Keratinocyte (primary cell): ENCODE measurements at regions not wholly inside any gene's neighbourhood (a gene's known extent, or its start where the extent isn't known, plus 50 kb on each side); places are given as distances from the start of the nearest gene placed in this dataset.

Experiments
- DNase-seq: peaks from one replicate; pipeline ENCODE4 v3.0.0-alpha.2; 2011; ENCODE audit warnings: low read depth, missing footprints, low spot score
- FAIRE-seq: peaks from 2 replicates; lab custom pipeline; 2011; peaks lifted over from hg19 to GRCh38; lab: Jason Lieb, UNC
- H2AFZ ChIP-seq: 2 replicates; pipeline ENCODE4 v1.6.0; 2012; ENCODE audit warnings: low read length, control low read depth, inconsistent platforms; ENCODE audit not compliant: control insufficient read depth
- H3K27ac ChIP-seq: 2 replicates; pipeline ENCODE4 v1.5.1; 2011; ENCODE audit warnings: low read length; ENCODE audit not compliant: control insufficient read depth, insufficient read depth
- H3K27me3 ChIP-seq: 3 replicates; pipeline ENCODE4 v1.6.0; 2011; ENCODE audit warnings: low read length; ENCODE audit not compliant: control insufficient read depth, insufficient read depth; ENCODE audit errors: extremely low read depth
- H3K36me3 ChIP-seq, 2 experiments: 2 replicates in 1 of 2; 3 replicates in 1 of 2; pipeline ENCODE4 v1.5.1; 2011; ENCODE audit warnings: low read length in 2 of 2, mild to moderate bottlenecking in 1 of 2; ENCODE audit not compliant: control insufficient read depth in 2 of 2, insufficient read depth in 2 of 2; ENCODE audit errors: extremely low read depth in 1 of 2
- H3K4me1 ChIP-seq: 3 replicates; pipeline ENCODE4 v1.5.1; 2011; ENCODE audit warnings: low read length; ENCODE audit not compliant: control insufficient read depth, insufficient read depth; ENCODE audit errors: extremely low read depth
- H3K4me2 ChIP-seq: 3 replicates; pipeline ENCODE4 v1.6.0; 2011; ENCODE audit warnings: low read depth, low read length; ENCODE audit not compliant: control insufficient read depth, insufficient read depth; ENCODE audit errors: extremely low read depth
- H3K4me3 ChIP-seq, 3 experiments: fragments of 200-600 bp in 1 of 3; sonication (generic) in 1 of 3; 2 replicates in 2 of 3; 3 replicates in 1 of 3; pipeline ENCODE4 v1.5.1; 2011 to 2016; ENCODE audit warnings: low read length in 3 of 3, mild to moderate bottlenecking in 3 of 3, control low read depth in 2 of 3, inconsistent platforms in 1 of 3, low read depth in 1 of 3, mixed read lengths in 1 of 3, mixed run types in 1 of 3, moderate library complexity in 1 of 3; ENCODE audit not compliant: control insufficient read depth in 2 of 3, insufficient read depth in 2 of 3; ENCODE audit errors: extremely low read depth in 1 of 3
- H3K79me2 ChIP-seq: 2 replicates; pipeline ENCODE4 v1.6.0; 2012; ENCODE audit warnings: low read length; ENCODE audit not compliant: control insufficient read depth, insufficient read depth
- H3K9ac ChIP-seq: 3 replicates; pipeline ENCODE4 v1.6.0; 2011; ENCODE audit warnings: low read length; ENCODE audit not compliant: control insufficient read depth, insufficient read depth; ENCODE audit errors: extremely low read depth
- H3K9me1 ChIP-seq: 3 replicates; pipeline ENCODE4 v1.6.0; 2011; ENCODE audit warnings: low read length; ENCODE audit not compliant: control insufficient read depth, insufficient read depth; ENCODE audit errors: extremely low read depth
- H3K9me3 ChIP-seq: 2 replicates; pipeline ENCODE4 v1.5.1; 2012; ENCODE audit warnings: low read depth, low read length; ENCODE audit not compliant: control insufficient read depth
- H4K20me1 ChIP-seq: 3 replicates; pipeline ENCODE4 v1.6.0; 2011; ENCODE audit warnings: low read length; ENCODE audit not compliant: control insufficient read depth, insufficient read depth; ENCODE audit errors: extremely low read depth
- CTCF ChIP-seq, 3 experiments: IDR thresholded peaks in 1 of 3; conservative IDR thresholded peaks in 1 of 3; optimal IDR thresholded peaks in 1 of 3; 2 replicates in 2 of 3; 3 replicates in 1 of 3; pipeline versions ENCODE3 to v1.5.1; 2011; ENCODE audit warnings: low read length in 3 of 3, mild to moderate bottlenecking in 3 of 3, moderate library complexity in 2 of 3, control low read depth in 1 of 3, inconsistent platforms in 1 of 3; ENCODE audit not compliant: insufficient read depth in 2 of 3; ENCODE audit errors: extremely low read depth in 1 of 3
- EZH2 ChIP-seq: IDR thresholded peaks from one replicate; pipeline ENCODE4 v1.6.1; 2012; ENCODE audit warnings: inconsistent platforms, mild to moderate bottlenecking, low read length, moderate library complexity
- dilution Hi-C: fragments of 300-500 bp; cut with MboI; formaldehyde crosslinking; loops from one replicate; pipeline ENCODE4 v1.7.0; 2020; ENCODE audit warnings: low sequenced_read_pairs; ENCODE audit not compliant: extremely low pct_ligation_motif_present

- no peak overlapping the region for H3K9ac ChIP-seq
- H3K4me2 ChIP-seq = no peak overlapping the region
- H3K36me3 ChIP-seq = no peaks in the 10 kb centered on the region
- H3K27ac ChIP-seq = no peak overlapping the region
- H3K9me1 ChIP-seq = no peaks in the 10 kb centered on the region
- no peaks in the 10 kb centered on the region for H3K79me2 ChIP-seq
- dilution Hi-C loops = no loop called here
- H3K9me3 ChIP-seq = no peaks in the 10 kb centered on the region
- no peak overlapping the region for H3K4me3 ChIP-seq
- no peaks in the 10 kb centered on the region for H3K4me1 ChIP-seq
- H4K20me1 ChIP-seq = no peaks in the 10 kb centered on the region
- TF ChIP-seq EZH2 = no peak
- TF ChIP-seq CTCF (optimal IDR thresholded peaks at IDR 0.05 in 1 of 3, IDR thresholded peaks at IDR 0.05 in 1 of 3, conservative IDR thresholded peaks at IDR 0.05 in 1 of 3; ENCODE audit: extremely low read depth in 1 of 3, insufficient read depth in 2 of 3, low read length in 3 of 3) = no peak
- no peak overlapping the region for H2AFZ ChIP-seq
- no peaks in the 10 kb centered on the region for H3K27me3 ChIP-seq
- FAIRE-seq (no peak), DNase-seq (no peak)
Observed at GRCh38 chr6:167402195-167402686, 77.4 kb downstream of the TTLL2 start.

GRCh38 chr6:167403427-167403826, 78.5 kb downstream of the TTLL2 start:
- H3K27me3 ChIP-seq = no peaks in the 10 kb centered on the region

More at GRCh38 chr6:167403427-167403826, 78.5 kb downstream of the TTLL2 start:
- no peaks in the 10 kb centered on the region for H3K9me3 ChIP-seq
- no peak overlapping the region for H3K27ac ChIP-seq
- no peaks in the 10 kb centered on the region for H3K9me1 ChIP-seq
- no peak for TF ChIP-seq EZH2
- no peak for TF ChIP-seq CTCF (optimal IDR thresholded peaks at IDR 0.05 in 1 of 3, IDR thresholded peaks at IDR 0.05 in 1 of 3, conservative IDR thresholded peaks at IDR 0.05 in 1 of 3; ENCODE audit: extremely low read depth in 1 of 3, insufficient read depth in 2 of 3, low read length in 3 of 3)
- no peaks in the 10 kb centered on the region for H3K4me1 ChIP-seq
- H3K9ac ChIP-seq = no peak overlapping the region
- DNase-seq (no peak), FAIRE-seq (no peak)
- no peaks in the 10 kb centered on the region for H3K36me3 ChIP-seq
- no peaks in the 10 kb centered on the region for H3K79me2 ChIP-seq
- dilution Hi-C loops = no loop called here
- H4K20me1 ChIP-seq = no peaks in the 10 kb centered on the region
- H3K4me2 ChIP-seq = no peak overlapping the region
- no peak overlapping the region for H2AFZ ChIP-seq
- no peak overlapping the region for H3K4me3 ChIP-seq
